ENCODE measurements at regions not wholly inside any gene's neighbourhood (a gene's known extent, or its start where the extent isn't known, plus 50 kb on each side); places are given as distances from the start of the nearest gene placed in this dataset.

- ChIA-PET POLR2A (no interaction called here), CTCF (no interaction called here)
- Histone ChIP-seq H3K27ac (ENCODE audit: low read length) (no peak overlapping the region), H3K27me3 (ENCODE audit: control insufficient read depth, insufficient read depth, low read length) (no peaks in the 10 kb centered on the region), H3K4me1 (ENCODE audit: control insufficient read depth, insufficient read depth, low read length) (no peaks in the 10 kb centered on the region), H3K36me3 (ENCODE audit: control insufficient read depth, insufficient read depth, low read length) (no peaks in the 10 kb centered on the region), H3K4me3 (ENCODE audit: low read depth in 2 of 2, low read length in 2 of 2) (no peak overlapping the region), H3K9me3 (ENCODE audit: control insufficient read depth, insufficient read depth, low read depth, low read length) (no peaks in the 10 kb centered on the region)
- no TSS peak for BruUV-seq (replicated peaks)
- TF ChIP-seq, protein P1, sequence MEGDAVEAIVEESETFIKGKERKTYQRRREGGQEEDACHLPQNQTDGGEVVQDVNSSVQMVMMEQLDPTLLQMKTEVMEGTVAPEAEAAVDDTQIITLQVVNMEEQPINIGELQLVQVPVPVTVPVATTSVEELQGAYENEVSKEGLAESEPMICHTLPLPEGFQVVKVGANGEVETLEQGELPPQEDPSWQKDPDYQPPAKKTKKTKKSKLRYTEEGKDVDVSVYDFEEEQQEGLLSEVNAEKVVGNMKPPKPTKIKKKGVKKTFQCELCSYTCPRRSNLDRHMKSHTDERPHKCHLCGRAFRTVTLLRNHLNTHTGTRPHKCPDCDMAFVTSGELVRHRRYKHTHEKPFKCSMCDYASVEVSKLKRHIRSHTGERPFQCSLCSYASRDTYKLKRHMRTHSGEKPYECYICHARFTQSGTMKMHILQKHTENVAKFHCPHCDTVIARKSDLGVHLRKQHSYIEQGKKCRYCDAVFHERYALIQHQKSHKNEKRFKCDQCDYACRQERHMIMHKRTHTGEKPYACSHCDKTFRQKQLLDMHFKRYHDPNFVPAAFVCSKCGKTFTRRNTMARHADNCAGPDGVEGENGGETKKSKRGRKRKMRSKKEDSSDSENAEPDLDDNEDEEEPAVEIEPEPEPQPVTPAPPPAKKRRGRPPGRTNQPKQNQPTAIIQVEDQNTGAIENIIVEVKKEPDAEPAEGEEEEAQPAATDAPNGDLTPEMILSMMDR (IDR thresholded peaks at IDR 0.05): peak; percentile 25
- TF ChIP-seq SIN3A (IDR thresholded peaks at IDR 0.05; ENCODE audit: borderline replicate concordance, insufficient read depth, low read depth, low read length): no peak
- ATAC-seq (no peak), DNase-seq (ENCODE audit: low read depth, low spot score) (no peak)
- in situ Hi-C loops (cut with HindIII; ENCODE audit: low pct_unique_long_range_greater_than_20kb, low sequenced_read_pairs) (no loop called here), intact Hi-C loops (cut with micrococcal nuclease; ENCODE audit: unreplicated experiment) (no loop called here)
Observed at GRCh38 chr16:61148930-61149329, 887.3 kb downstream of the CDH8 start.

GRCh38 chr16:61146429-61146828 is 889.8 kb downstream of the CDH8 start:
- H3K4me1 ChIP-seq (ENCODE audit: control insufficient read depth, insufficient read depth, low read length): no peaks in the 10 kb centered on the region
- H3K9me3 ChIP-seq (ENCODE audit: control insufficient read depth, insufficient read depth, low read depth, low read length): no peaks in the 10 kb centered on the region
- no peaks in the 10 kb centered on the region for H3K36me3 ChIP-seq (ENCODE audit: control insufficient read depth, insufficient read depth, low read length)
- TF ChIP-seq POLR2AphosphoS5 (IDR thresholded peaks at IDR 0.05; ENCODE audit: low read depth, low read length) (no peak), SIN3A (IDR thresholded peaks at IDR 0.05; ENCODE audit: borderline replicate concordance, insufficient read depth, low read depth, low read length) (no peak), REST (IDR thresholded peaks at IDR 0.05; ENCODE audit: insufficient read depth in 1 of 2, low read depth in 2 of 2, low read length in 1 of 2) (no peak), TCF7L2 (IDR thresholded peaks at IDR 0.05; ENCODE audit: low read depth, low read length) (no peak)
- TF ChIP-seq, protein P1 (IDR thresholded peaks at IDR 0.05): no peak
- CTCF ChIA-PET: no interaction called here
- intact Hi-C loops (cut with micrococcal nuclease; ENCODE audit: unreplicated experiment): no loop called here
- POLR2A ChIA-PET: no interaction called here
- no peaks in the 10 kb centered on the region for H3K27me3 ChIP-seq (ENCODE audit: control insufficient read depth, insufficient read depth, low read length)
- no TSS peak for BruUV-seq (replicated peaks)
- DNase-seq (ENCODE audit: low read depth, low spot score) (no peak), ATAC-seq (no peak)
- in situ Hi-C loops (cut with HindIII; ENCODE audit: low pct_unique_long_range_greater_than_20kb, low sequenced_read_pairs): no loop called here
- H3K4me3 ChIP-seq (ENCODE audit: low read depth in 2 of 2, low read length in 2 of 2): no peak overlapping the region
- no peak overlapping the region for H3K27ac ChIP-seq (ENCODE audit: low read length)

DNA sequence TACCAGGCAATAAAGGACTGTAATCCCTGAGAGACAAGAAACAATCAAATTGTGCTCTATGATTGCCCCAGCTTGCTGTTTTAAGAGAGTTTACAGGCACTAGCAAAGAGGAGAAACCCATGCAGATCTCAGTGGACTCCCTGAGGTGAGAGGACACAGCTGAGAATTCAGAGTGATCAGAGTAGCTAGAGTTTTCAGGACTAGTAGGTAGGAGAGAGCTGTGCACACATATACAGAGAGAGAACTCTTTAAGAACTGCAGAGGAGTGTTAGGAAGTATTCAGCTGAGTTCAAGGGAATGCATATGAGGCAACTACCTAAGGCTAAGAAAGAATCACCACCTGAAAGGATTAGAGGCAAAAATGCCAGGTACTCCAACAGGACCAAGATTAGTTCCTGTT is 904.8 kb downstream of the CDH8 start:
- TF ChIP-seq SIN3A (IDR thresholded peaks at IDR 0.05; ENCODE audit: borderline replicate concordance, insufficient read depth, low read depth, low read length): no peak
- TF ChIP-seq TCF7L2 (IDR thresholded peaks at IDR 0.05; ENCODE audit: low read depth, low read length): no peak
- no peak for TF ChIP-seq REST (IDR thresholded peaks at IDR 0.05; ENCODE audit: insufficient read depth in 1 of 2, low read depth in 2 of 2, low read length in 1 of 2)
- no peak for TF ChIP-seq POLR2AphosphoS5 (IDR thresholded peaks at IDR 0.05; ENCODE audit: low read depth, low read length)
- TF ChIP-seq, protein P1 (IDR thresholded peaks at IDR 0.05): no peak
- ChIA-PET POLR2A (no interaction called here), CTCF (no interaction called here)
- no TSS peak for BruUV-seq (replicated peaks)
- no peak for ATAC-seq
- intact Hi-C loops (cut with micrococcal nuclease; ENCODE audit: unreplicated experiment): no loop called here
- DNase-seq (ENCODE audit: low read depth, low spot score): no peak
- Histone ChIP-seq H3K27ac (ENCODE audit: low read length) (no peak overlapping the region), H3K9me3 (ENCODE audit: control insufficient read depth, insufficient read depth, low read depth, low read length) (no peaks in the 10 kb centered on the region), H3K4me3 (ENCODE audit: low read depth in 2 of 2, low read length in 2 of 2) (no peak overlapping the region), H3K4me1 (ENCODE audit: control insufficient read depth, insufficient read depth, low read length) (no peaks in the 10 kb centered on the region), H3K27me3 (ENCODE audit: control insufficient read depth, insufficient read depth, low read length) (no peaks in the 10 kb centered on the region), H3K36me3 (ENCODE audit: control insufficient read depth, insufficient read depth, low read length) (no peaks in the 10 kb centered on the region)
- in situ Hi-C loops (cut with HindIII; ENCODE audit: low pct_unique_long_range_greater_than_20kb, low sequenced_read_pairs): no loop called here

Measured in Panc1 (cell line).